ENCODE measurements at regions not wholly inside any gene's neighbourhood (a gene's known extent, or its start where the extent isn't known, plus 50 kb on each side); places are given as distances from the start of the nearest gene placed in this dataset.

DNA sequence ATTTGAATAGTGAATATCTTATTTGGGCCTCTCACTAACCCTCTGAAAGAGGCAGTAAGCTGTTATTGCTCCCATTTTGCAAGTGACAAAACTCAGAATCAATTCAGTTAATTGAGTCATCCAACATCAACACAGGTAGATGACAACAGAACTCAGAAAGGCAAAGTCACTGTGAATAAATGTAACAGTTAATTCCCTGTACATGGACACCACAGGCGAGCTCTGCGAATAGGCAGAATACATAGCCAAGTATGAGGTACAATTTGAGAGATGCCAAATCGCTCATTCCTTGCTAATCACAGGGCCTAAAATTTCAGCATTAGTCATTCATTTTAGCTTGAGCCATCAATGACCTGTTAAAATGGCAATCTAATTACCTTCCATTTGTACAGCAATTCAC, 52.6 kb upstream of the HECTD2 start:
- TF ChIP-seq CTCF (IDR thresholded peaks at IDR 0.05) (no peak), POLR2A (IDR thresholded peaks at IDR 0.05) (no peak), POLR2AphosphoS5 (IDR thresholded peaks at IDR 0.05) (no peak)
